ENCODE measurements at regions not wholly inside any gene's neighbourhood (a gene's known extent, or its start where the extent isn't known, plus 50 kb on each side); places are given as distances from the start of the nearest gene placed in this dataset.

DNA sequence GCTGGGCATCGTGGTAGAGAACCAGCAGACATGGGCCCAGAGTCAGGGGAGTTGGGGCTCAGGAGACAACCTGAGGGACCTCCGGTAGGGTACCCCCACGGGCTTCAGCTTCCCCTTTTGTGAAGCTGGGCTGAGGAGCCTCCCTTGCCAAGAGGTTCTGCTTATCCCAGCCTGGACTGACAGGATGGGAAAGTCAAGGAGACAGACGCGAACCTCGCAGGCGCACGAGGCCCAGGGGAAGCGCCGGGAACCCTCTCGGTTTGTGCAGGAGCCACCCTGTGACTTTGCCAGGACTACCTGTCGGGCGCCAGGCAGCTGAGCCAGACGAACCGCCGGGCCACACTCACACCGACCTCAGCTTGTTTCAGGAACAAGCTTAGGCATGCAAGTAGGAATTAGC, 566.1 kb downstream of the BRD1 start:
- no peaks in the 10 kb centered on the region for H3K4me1 ChIP-seq (ENCODE audit: low read depth)
- H3K27ac ChIP-seq = no peak overlapping the region
- H3K27me3 ChIP-seq = no peaks in the 10 kb centered on the region
- no peak for DNase-seq (ENCODE audit: low read depth in 1 of 2, low spot score in 1 of 2)
- no peak overlapping the region for H3K4me3 ChIP-seq
- no peak for TF ChIP-seq CTCF (IDR thresholded peaks at IDR 0.05; ENCODE audit: low read depth, low read length)
- no peaks in the 10 kb centered on the region for H3K9me3 ChIP-seq (ENCODE audit: low read depth)
- H3K36me3 ChIP-seq = no peaks in the 10 kb centered on the region

DNA sequence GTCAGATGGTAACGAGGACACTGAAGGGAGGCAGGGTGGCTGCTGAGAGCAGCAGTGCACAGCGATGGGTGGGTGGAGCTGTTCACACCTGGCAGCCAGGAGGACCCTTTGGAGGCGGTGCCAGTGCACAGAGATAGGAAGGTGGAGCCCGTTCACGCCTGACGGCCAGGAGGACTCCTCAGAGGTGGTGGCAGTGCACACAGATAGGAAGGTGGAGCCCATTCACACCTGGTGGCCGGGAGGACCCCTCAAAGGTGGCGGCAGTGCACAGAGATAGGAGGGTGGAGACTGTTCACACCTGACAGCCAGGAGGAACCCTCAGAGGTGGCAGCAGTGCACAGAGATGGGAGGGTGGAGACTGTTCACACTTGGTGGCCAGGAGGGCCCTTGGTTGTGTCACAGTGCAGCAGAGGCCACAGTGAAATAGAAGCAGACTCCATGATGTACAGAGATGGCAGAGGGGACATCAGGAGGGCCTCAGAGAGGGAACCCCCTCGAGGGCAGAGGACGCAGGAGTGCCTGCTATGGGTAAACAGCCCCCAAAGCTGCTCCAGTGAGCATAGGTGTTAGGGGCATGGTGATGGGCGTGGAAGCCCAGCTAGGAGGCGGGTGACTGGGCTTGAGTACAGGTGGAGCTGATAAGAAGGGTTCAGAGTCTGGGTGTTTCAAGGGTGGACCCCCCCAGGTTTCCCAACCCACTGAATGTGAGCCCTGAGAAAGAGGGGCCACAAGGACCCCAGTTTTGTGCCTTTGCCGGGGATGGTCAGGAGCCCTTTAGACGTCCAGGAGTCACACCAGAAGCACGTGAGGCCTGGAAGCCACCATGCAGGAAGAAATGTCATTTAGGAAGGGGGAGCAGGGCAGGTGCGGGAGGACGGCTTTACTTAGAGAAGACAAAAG, 566.7 kb downstream of the BRD1 start:
- no peaks in the 10 kb centered on the region for H3K36me3 ChIP-seq

DNA sequence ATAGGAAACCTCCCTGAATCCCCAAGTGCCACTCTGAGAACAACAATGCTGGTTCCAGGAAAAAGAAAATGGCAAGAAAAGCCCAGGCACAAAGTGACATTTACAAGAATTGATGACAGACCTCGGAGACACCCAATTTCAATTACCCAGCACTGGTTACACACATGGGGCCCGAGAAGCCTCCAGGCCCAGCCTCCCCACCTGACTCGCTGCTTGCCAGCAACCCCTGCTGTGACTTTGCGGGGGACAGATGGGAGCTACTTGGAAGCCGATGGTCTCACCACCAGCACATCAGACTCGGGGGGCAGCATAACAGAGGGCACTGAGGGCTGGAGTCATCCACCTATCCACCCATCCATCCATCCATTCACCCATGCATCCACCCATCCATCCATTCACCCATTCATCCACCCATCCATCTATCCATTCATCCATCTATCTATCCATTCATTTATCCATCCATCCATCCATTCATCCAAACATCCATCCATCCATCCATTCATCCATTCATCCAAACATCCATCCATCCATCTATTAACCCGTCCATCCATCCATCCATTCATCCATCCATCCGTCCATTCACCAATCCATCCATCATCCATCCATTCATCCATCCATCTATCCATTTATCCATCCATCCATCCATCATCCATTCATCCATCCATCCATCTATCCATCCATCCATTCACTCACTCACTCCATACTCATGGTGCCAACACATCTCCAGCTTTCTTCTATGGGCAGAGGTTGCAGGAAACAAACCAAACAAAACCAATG, 567.6 kb downstream of the BRD1 start:
- Histone ChIP-seq H3K27ac (no peak overlapping the region), H3K4me1 (ENCODE audit: low read depth) (no peaks in the 10 kb centered on the region), H3K9me3 (ENCODE audit: low read depth) (no peaks in the 10 kb centered on the region), H3K36me3 (no peaks in the 10 kb centered on the region), H3K4me3 (no peak overlapping the region), H3K27me3 (no peaks in the 10 kb centered on the region)
- TF ChIP-seq CTCF (IDR thresholded peaks at IDR 0.05; ENCODE audit: low read depth, low read length) = no peak
- DNase-seq (ENCODE audit: low read depth in 1 of 2, low spot score in 1 of 2) = no peak

More for the DNA sequence above, 566.7 kb downstream of the BRD1 start:
- Histone ChIP-seq H3K9me3 (ENCODE audit: low read depth) (no peaks in the 10 kb centered on the region), H3K27me3 (no peaks in the 10 kb centered on the region), H3K4me3 (no peak overlapping the region), H3K27ac (no peak overlapping the region), H3K4me1 (ENCODE audit: low read depth) (no peaks in the 10 kb centered on the region)
- no peak for TF ChIP-seq CTCF (IDR thresholded peaks at IDR 0.05; ENCODE audit: low read depth, low read length)
- DNase-seq (ENCODE audit: low read depth in 1 of 2, low spot score in 1 of 2) = no peak

- no peak overlapping the region for H3K4me3 ChIP-seq
- H3K27ac ChIP-seq = no peak overlapping the region
- H3K27me3 ChIP-seq = no peaks in the 10 kb centered on the region
- H3K9me3 ChIP-seq (ENCODE audit: low read depth) = no peaks in the 10 kb centered on the region
- TF ChIP-seq CTCF (IDR thresholded peaks at IDR 0.05; ENCODE audit: low read depth, low read length) = no peak
- DNase-seq (ENCODE audit: low read depth in 1 of 2, low spot score in 1 of 2) = no peak
- no peaks in the 10 kb centered on the region for H3K4me1 ChIP-seq (ENCODE audit: low read depth)
- H3K36me3 ChIP-seq = no peaks in the 10 kb centered on the region
Measured at GRCh38 chr22:49258107-49259010, 569.3 kb downstream of the BRD1 start.

DNA sequence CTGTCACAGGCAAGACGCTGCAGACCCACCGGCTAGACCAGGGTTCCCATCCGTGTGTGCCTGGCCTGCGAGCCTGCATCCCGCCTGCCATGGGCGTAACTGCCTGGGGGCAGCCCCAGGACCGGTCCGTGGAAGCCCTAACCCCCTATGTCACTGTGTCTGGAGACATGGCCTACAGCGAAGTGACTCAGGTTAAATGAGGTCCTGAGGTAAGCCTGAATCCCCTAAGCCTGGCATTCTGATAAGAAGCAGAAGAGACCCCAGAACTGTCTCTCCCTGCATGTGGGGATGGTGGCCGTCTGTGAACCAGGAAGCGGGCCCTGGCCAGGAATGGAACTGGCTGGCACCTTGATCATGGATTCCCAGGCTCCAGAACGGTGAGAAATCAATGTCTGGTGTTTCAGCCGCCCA, 570.1 kb downstream of the BRD1 start:
- Histone ChIP-seq H3K9me3 (ENCODE audit: low read depth) (no peaks in the 10 kb centered on the region), H3K4me3 (no peak overlapping the region), H3K4me1 (ENCODE audit: low read depth) (no peaks in the 10 kb centered on the region), H3K36me3 (no peaks in the 10 kb centered on the region), H3K27me3 (no peaks in the 10 kb centered on the region), H3K27ac (no peak overlapping the region)
- DNase-seq (ENCODE audit: low read depth in 1 of 2, low spot score in 1 of 2) = no peak
- TF ChIP-seq CTCF (IDR thresholded peaks at IDR 0.05; ENCODE audit: low read depth, low read length) = no peak
